ENCODE measurements at regions not wholly inside any gene's neighbourhood (a gene's known extent, or its start where the extent isn't known, plus 50 kb on each side); places are given as distances from the start of the nearest gene placed in this dataset.

DNA sequence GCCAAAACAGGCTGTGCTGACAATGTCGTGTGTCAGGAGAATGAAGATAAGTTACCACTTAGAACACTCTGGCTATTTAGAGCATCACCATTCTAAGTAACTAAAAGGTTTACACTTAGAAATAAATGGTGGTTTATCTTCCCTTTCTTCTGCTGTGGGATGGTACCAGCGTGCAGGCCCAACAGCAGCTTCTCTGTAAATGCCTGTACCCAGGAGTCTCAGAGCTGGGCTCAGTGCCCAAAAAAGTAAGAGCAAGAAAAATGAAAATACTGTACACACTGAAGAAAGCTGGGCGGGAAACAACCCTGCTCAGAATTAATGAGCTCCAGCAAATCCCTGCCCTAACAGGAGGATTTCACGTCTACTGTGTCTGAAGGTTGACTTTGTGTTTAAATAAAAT lies 206.5 kb downstream of the MFSD1 start:
- TF ChIP-seq EZH2 (IDR thresholded peaks at IDR 0.05): no peak
- TF ChIP-seq, protein P1, sequence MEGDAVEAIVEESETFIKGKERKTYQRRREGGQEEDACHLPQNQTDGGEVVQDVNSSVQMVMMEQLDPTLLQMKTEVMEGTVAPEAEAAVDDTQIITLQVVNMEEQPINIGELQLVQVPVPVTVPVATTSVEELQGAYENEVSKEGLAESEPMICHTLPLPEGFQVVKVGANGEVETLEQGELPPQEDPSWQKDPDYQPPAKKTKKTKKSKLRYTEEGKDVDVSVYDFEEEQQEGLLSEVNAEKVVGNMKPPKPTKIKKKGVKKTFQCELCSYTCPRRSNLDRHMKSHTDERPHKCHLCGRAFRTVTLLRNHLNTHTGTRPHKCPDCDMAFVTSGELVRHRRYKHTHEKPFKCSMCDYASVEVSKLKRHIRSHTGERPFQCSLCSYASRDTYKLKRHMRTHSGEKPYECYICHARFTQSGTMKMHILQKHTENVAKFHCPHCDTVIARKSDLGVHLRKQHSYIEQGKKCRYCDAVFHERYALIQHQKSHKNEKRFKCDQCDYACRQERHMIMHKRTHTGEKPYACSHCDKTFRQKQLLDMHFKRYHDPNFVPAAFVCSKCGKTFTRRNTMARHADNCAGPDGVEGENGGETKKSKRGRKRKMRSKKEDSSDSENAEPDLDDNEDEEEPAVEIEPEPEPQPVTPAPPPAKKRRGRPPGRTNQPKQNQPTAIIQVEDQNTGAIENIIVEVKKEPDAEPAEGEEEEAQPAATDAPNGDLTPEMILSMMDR (IDR thresholded peaks at IDR 0.05): no peak
